HG03039 (cell line): ENCODE measurements at regions not wholly inside any gene's neighbourhood (a gene's known extent, or its start where the extent isn't known, plus 50 kb on each side); places are given as distances from the start of the nearest gene placed in this dataset.
A peak's percentile ranks its signal among the peaks of the same experiment; 100 is the strongest.
"Not testable (repeated sequence)": the region's sequence is repeated elsewhere in the genome, so short reads cannot be mapped to it uniquely, and the experiment has no call there.

ENCODE experiments used
- ATAC-seq: cut with Tn5 transposase; IDR thresholded peaks from one replicate; pipeline ENCODE4 v1.9.1; 2021; ENCODE audit warnings: mild to moderate bottlenecking, moderate library complexity; ENCODE audit not compliant: unreplicated experiment

GRCh38 chr3:95673215-95673614 is 1141.2 kb upstream of the EPHA6 start:
- ATAC-seq = no peak

GRCh38 chr3:95705786-95706418 is 1108.5 kb upstream of the EPHA6 start:
- ATAC-seq = peak; percentile 77

- ATAC-seq = no peak
These were observed 1107.1 kb upstream of the EPHA6 start for GRCh38 chr3:95707268-95707667.

GRCh38 chr3:95710684-95711083 is 1103.7 kb upstream of the EPHA6 start:
- ATAC-seq = no peak

- ATAC-seq = no peak
These were observed 1102.6 kb upstream of the EPHA6 start for GRCh38 chr3:95711789-95712188.

GRCh38 chr3:95715128-95715527 is 1099.3 kb upstream of the EPHA6 start:
- ATAC-seq = no peak

GRCh38 chr3:95717048-95717447 is 1097.3 kb upstream of the EPHA6 start:
- no peak for ATAC-seq

- ATAC-seq = no peak
These were observed 1096.2 kb upstream of the EPHA6 start for GRCh38 chr3:95718168-95718567.

GRCh38 chr3:95719481-95719880 is 1094.9 kb upstream of the EPHA6 start:
- ATAC-seq = no peak

GRCh38 chr3:95721938-95722337 is 1092.5 kb upstream of the EPHA6 start:
- peak; percentile 61 for ATAC-seq

GRCh38 chr3:95725770-95726169 is 1088.6 kb upstream of the EPHA6 start:
- ATAC-seq = no peak

GRCh38 chr3:95731753-95732152 is 1082.6 kb upstream of the EPHA6 start:
- ATAC-seq = no peak

GRCh38 chr3:95733336-95733735 is 1081.1 kb upstream of the EPHA6 start:
- no peak for ATAC-seq

- no peak for ATAC-seq
These were observed 1076.3 kb upstream of the EPHA6 start for GRCh38 chr3:95738045-95738444.

GRCh38 chr3:95744896-95745295 is 1069.5 kb upstream of the EPHA6 start:
- not testable (repeated sequence) for ATAC-seq

GRCh38 chr3:95750097-95750496 is 1064.3 kb upstream of the EPHA6 start:
- ATAC-seq = no peak

- no peak for ATAC-seq
These were observed 1062.9 kb upstream of the EPHA6 start for GRCh38 chr3:95751509-95751908.

GRCh38 chr3:95752199-95752598 is 1062.2 kb upstream of the EPHA6 start:
- ATAC-seq = no peak

GRCh38 chr3:95758707-95759106 is 1055.7 kb upstream of the EPHA6 start:
- no peak for ATAC-seq

GRCh38 chr3:95759614-95760301 is 1054.6 kb upstream of the EPHA6 start:
- no peak for ATAC-seq

- no peak for ATAC-seq
These were observed 1038.8 kb upstream of the EPHA6 start for GRCh38 chr3:95775486-95776094.

GRCh38 chr3:95781598-95781997 is 1032.8 kb upstream of the EPHA6 start:
- ATAC-seq = no peak
